GM12878 (cell line): ENCODE measurements at regions not wholly inside any gene's neighbourhood (a gene's known extent, or its start where the extent isn't known, plus 50 kb on each side); places are given as distances from the start of the nearest gene placed in this dataset.

Experiments
- EZH2 ChIP-seq: IDR thresholded peaks from 2 replicates; pipeline ENCODE4 v1.6.1; 2012; ENCODE audit warnings: low read depth, mild to moderate bottlenecking, control low read depth, inconsistent platforms, low read length, borderline replicate concordance; ENCODE audit not compliant: control insufficient read depth
- NFIC ChIP-seq: IDR thresholded peaks from 2 replicates; pipeline ENCODE4 v1.6.1; 2012; ENCODE audit warnings: low read depth, mild to moderate bottlenecking, inconsistent platforms, low read length, moderate library complexity
- POLR2AphosphoS5 ChIP-seq: IDR thresholded peaks from 2 replicates; pipeline ENCODE4 v1.6.1; 2011; ENCODE audit warnings: mild to moderate bottlenecking, low read length, inconsistent platforms

GRCh38 chr2:8355102-8355859 lies 326.6 kb upstream of the ID2 start:
- TF ChIP-seq POLR2AphosphoS5, result no peak
- no peak for TF ChIP-seq EZH2
- TF ChIP-seq NFIC, result no peak
